HL-60 (cell line): ENCODE measurements at regions not wholly inside any gene's neighbourhood (a gene's known extent, or its start where the extent isn't known, plus 50 kb on each side); places are given as distances from the start of the nearest gene placed in this dataset.

Experiments
- CTCF ChIP-seq: IDR thresholded peaks from one replicate; pipeline ENCODE4 v1.5.1; 2011; ENCODE audit warnings: low read length, control low read depth, inconsistent platforms; ENCODE audit not compliant: insufficient read depth
- GABPA ChIP-seq: IDR thresholded peaks from 2 replicates; pipeline ENCODE4 v1.6.1; 2012; ENCODE audit warnings: low read depth
- POLR2AphosphoS5 ChIP-seq: IDR thresholded peaks from 2 replicates; pipeline ENCODE4 v1.6.1; 2012; ENCODE audit warnings: low read depth
- REST ChIP-seq: IDR thresholded peaks from 2 replicates; pipeline ENCODE4 v1.6.1; 2012; ENCODE audit warnings: low read depth; ENCODE audit not compliant: insufficient replicate concordance
- SPI1 ChIP-seq: IDR thresholded peaks from 2 replicates; pipeline ENCODE4 v1.6.1; 2012; ENCODE audit warnings: low read depth, mild to moderate bottlenecking, borderline replicate concordance

GRCh38 chr7:1323178-1324027 is 90.7 kb downstream of the UNCX start:
- TF ChIP-seq REST = no peak
- no peak for TF ChIP-seq SPI1
- no peak for TF ChIP-seq POLR2AphosphoS5
- TF ChIP-seq CTCF = no peak
- TF ChIP-seq GABPA = no peak
